Fibroblast of skin of abdomen (primary cell): ENCODE measurements at regions not wholly inside any gene's neighbourhood (a gene's known extent, or its start where the extent isn't known, plus 50 kb on each side); places are given as distances from the start of the nearest gene placed in this dataset.
"Not testable (repeated sequence)": the region's sequence is repeated elsewhere in the genome, so short reads cannot be mapped to it uniquely, and the experiment has no call there.

Experiments used
- DNase-seq: peaks from one replicate; pipeline ENCODE4 v3.0.0-alpha.2; 2013

GRCh38 chr5:82748688-82749460 lies 328.3 kb downstream of the TMEM167A start:
- DNase-seq: peak; percentile 3

- DNase-seq: no peak
Observed at GRCh38 chr5:82747986-82748385, 329.2 kb downstream of the TMEM167A start.

GRCh38 chr5:82745016-82745415 lies 332.2 kb downstream of the TMEM167A start:
- no peak for DNase-seq

- no peak for DNase-seq
Observed at GRCh38 chr5:82738681-82739269, 338.4 kb downstream of the TMEM167A start.

GRCh38 chr5:82735160-82735789 lies 341.9 kb downstream of the TMEM167A start:
- peak; percentile 48 for DNase-seq

GRCh38 chr5:82734347-82734746 lies 342.8 kb downstream of the TMEM167A start:
- DNase-seq: no peak

GRCh38 chr5:82730913-82731312 lies 346.3 kb downstream of the TMEM167A start:
- no peak for DNase-seq

GRCh38 chr5:82728926-82729702 lies 348.1 kb downstream of the TMEM167A start:
- no peak for DNase-seq

GRCh38 chr5:82723168-82723567 lies 354.0 kb downstream of the TMEM167A start:
- no peak for DNase-seq

GRCh38 chr5:82721087-82721410 lies 356.1 kb downstream of the TMEM167A start:
- DNase-seq: peak; percentile 6

- peak; percentile 9 for DNase-seq
Observed at GRCh38 chr5:82720213-82721086, 356.7 kb downstream of the TMEM167A start.

GRCh38 chr5:82719368-82719767 lies 357.8 kb downstream of the TMEM167A start:
- peak; percentile 9 for DNase-seq

- DNase-seq: no peak
Observed at GRCh38 chr5:82717738-82718137, 359.5 kb downstream of the TMEM167A start.

- not testable (repeated sequence) for DNase-seq
Observed at GRCh38 chr5:82714732-82715131, 362.5 kb downstream of the TMEM167A start.

GRCh38 chr5:82713811-82714210 lies 363.4 kb downstream of the TMEM167A start:
- no peak for DNase-seq

GRCh38 chr5:82707741-82708140 lies 369.5 kb downstream of the TMEM167A start:
- DNase-seq: peak; percentile 12

GRCh38 chr5:82704381-82704780 lies 372.8 kb downstream of the TMEM167A start:
- no peak for DNase-seq

GRCh38 chr5:82702046-82702445 lies 375.1 kb downstream of the TMEM167A start:
- DNase-seq: no peak

- DNase-seq: no peak
Observed at GRCh38 chr5:82699737-82700136, 377.5 kb downstream of the TMEM167A start.

- no peak for DNase-seq
Observed at GRCh38 chr5:82698026-82698425, 379.2 kb downstream of the TMEM167A start.

- no peak for DNase-seq
Observed at GRCh38 chr5:82694711-82695285, 382.4 kb downstream of the TMEM167A start.

- no peak for DNase-seq
Observed at GRCh38 chr5:82692826-82693225, 384.4 kb downstream of the TMEM167A start.
